ENCODE measurements at regions not wholly inside any gene's neighbourhood (a gene's known extent, or its start where the extent isn't known, plus 50 kb on each side); places are given as distances from the start of the nearest gene placed in this dataset.

GRCh38 chr10:3700531-3701076 lies 84.4 kb downstream of the KLF6 start:
- TF ChIP-seq CTCF (IDR thresholded peaks at IDR 0.05; ENCODE audit: low read depth, low read length, poor library complexity, severe bottlenecking) (no peak), EZH2phosphoT487 (IDR thresholded peaks at IDR 0.05; ENCODE audit: borderline replicate concordance, low read length) (no peak)
